ENCODE measurements at regions not wholly inside any gene's neighbourhood (a gene's known extent, or its start where the extent isn't known, plus 50 kb on each side); places are given as distances from the start of the nearest gene placed in this dataset.
"Not testable (repeated sequence)": the region's sequence is repeated elsewhere in the genome, so short reads cannot be mapped to it uniquely, and the experiment has no call there.

DNA sequence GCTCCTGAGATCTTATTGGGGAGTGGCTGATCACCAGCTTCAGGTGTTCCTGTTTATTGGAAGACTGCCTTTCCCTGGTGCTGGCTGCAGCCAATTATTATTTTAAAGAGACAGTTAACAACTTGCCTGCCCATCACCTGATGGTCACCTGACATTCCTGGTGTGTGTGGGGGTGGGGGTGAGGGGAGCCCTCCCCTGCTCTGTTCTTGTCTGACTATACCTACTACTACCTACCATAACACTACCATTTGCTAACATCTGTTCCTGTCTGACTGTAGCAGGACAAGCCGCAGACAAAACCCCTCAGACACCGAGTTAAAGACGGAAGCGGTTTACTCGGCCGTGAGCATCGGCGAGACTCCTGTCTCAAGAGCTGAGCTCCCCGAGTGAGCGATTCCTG lies 54.9 kb upstream of the NBPF3 start:
- DNase-seq: no peak

GRCh38 chr1:21384620-21385019 lies 55.3 kb upstream of the NBPF3 start:
- DNase-seq: no peak

DNA sequence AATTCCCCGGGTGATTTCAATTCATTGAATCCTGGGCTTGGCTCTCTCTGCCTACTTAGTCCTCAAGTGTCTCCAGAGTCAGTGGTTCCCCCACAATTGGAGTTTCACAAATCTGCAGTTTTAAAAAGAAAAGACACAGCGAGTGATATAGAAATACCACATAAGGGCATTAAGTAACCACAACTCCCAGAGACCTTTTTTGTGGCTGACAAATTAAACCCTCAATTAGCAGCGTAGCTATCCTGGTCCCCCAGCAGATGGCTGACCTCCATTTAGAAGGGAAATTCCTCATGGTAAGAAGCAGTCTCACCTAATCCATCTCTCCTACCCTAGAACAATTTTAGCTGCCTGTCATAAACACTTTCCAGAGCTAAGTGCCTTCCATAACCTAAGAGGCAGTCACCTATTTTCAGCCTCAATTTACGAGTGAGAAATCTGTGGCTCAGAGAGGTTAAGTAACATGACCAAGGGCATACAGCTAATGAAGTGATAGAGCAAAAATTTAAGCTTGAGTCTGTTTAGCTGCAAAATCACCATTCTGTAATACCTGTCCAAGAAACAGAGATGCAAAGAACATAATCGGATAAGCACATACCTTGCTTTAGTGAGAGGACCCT lies 56.0 kb upstream of the NBPF3 start:
- DNase-seq: no peak

DNA sequence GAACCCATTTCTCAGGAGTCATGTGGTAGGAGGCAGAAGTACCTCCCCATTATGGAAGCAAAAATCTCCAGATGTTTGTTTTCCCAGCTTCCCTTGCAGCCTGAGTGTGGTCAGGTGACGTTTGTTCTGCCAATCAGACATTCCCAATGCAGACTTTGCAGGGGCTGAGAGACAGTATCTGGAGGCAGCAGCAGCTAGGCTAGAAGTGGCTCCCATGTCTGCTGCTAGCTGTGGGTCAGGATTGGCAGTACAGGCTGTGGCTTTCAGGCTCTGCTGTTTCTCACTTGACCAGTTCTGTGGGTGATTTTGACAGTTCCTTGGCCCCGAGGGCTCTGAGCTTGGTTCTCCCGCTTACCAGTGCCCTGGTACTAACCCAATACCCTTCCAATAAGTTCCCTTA lies 58.6 kb upstream of the NBPF3 start:
- DNase-seq: no peak

- DNase-seq: not testable (repeated sequence)
These were observed 59.8 kb upstream of the NBPF3 start for GRCh38 chr1:21380147-21380546.

DNA sequence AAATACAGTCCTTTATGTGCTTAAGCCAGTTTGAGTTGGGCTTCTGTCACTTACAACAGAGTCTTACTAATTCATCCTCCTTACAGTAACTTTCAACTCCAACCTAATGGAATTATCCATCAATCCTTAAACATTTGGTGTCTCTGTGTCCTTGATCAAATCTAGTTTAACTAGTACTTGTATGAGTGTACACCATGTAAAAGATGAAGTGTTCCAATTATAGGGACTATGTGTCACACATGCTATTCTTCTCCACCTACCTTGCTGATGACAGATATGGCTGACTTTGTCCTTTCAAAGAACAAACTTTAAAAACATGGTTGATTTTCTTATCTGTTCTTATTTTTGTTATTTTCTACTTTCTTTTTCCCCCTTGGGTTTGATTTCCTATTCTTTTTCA lies 60.4 kb upstream of the NBPF3 start:
- no peak for DNase-seq

DNA sequence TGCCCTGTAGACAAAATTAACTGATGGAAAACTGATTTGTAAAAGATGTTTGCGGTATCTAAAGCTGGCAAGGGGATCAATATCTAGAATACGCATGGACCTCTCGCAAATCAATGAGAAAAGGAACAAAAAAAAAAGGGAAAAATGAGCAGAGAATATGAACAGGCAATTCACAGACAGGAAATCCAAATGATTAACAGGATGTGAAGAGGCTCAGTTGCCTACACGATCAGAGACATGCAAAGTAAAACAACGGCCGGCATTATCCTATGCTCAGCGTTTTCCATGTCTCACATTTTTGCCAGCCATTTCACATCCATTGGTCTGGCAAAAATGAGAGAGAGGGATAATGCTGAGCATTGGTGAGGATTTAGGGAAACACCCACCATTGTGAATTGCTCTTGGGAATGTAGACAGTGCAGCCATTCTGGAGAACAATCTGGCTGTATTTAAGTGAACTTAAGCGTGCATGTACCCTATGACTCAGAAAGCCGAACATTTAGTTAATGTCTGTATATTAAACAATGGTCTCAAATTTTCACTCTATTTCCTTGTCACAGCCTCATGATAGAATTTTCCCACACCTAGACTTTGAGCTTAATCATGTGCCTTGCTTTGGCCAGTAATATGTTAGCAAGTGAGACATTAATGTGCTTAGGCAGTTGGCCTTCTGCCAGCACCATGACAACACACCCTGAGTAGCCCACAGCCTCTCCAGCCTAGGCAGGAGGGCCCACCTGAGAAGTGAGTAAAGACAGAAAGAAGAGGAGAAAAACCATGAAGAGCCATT lies 61.0 kb upstream of the NBPF3 start:
- peak in 1 of 2 experiments; percentile 8 for DNase-seq

GRCh38 chr1:21372383-21372782 lies 67.6 kb upstream of the NBPF3 start:
- no peak for DNase-seq

DNA sequence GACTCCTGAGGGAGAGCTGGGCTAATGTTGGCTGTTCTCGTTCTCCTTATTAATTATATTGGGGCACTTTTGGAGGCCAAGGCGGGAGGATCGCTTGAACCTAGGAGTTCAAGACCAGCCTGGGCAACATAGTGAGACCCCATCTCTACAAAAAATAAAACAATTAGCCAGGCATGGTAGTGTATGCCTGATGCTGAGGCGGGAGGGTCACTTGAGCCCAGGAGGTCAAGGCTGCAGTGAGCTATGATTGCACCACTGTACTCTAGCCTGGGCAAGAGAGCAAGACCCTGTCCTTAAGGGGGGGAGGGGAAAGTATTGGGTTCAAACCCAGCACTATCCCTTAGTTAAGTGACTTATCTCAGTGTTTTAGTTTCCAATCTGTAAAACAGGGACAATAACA lies 70.0 kb upstream of the NBPF3 start:
- no peak for DNase-seq

- peak; percentile 65 to 77 for DNase-seq
These were observed 71.2 kb upstream of the NBPF3 start for GRCh38 chr1:21368515-21369289.

GRCh38 chr1:21367973-21368514 lies 71.9 kb upstream of the NBPF3 start:
- not testable (repeated sequence) for DNase-seq

DNA sequence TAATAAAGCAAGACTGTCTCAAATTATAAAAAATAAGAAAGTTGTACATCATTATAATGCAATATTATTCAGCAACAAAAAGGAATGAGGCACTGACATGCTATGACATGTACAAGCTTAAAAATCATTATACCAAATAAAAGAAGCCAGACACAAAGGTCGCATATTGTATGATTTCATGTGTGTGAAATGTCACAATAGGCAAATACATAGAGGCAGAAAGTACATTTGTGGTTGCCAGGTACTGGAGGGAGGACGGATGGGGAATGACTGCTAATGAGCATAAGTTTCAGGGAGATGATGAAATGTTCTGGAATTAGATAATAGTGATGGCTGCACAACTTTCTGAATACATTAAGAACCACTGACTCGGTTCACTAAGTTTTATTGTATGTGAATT lies 73.6 kb upstream of the NBPF3 start:
- DNase-seq: no peak

DNA sequence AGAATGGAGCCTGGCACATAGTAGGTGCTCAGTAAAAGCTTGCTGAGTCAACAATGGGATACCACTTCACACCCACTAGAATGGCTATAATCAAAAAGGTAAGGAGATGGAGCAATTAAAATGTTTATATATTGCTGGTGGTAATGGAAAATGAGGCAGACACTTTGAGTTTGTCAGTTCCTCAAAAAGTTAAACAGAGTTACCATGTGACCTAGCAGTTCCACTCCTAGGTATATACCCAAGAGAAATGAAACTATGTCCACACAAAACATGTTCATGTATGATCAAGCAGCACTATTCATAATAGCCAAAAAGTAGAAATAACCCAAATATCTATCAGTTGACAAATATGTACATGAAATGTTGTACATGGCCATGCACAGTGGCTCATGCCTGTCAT lies 74.8 kb upstream of the ECE1 start:
- no peak for DNase-seq

DNA sequence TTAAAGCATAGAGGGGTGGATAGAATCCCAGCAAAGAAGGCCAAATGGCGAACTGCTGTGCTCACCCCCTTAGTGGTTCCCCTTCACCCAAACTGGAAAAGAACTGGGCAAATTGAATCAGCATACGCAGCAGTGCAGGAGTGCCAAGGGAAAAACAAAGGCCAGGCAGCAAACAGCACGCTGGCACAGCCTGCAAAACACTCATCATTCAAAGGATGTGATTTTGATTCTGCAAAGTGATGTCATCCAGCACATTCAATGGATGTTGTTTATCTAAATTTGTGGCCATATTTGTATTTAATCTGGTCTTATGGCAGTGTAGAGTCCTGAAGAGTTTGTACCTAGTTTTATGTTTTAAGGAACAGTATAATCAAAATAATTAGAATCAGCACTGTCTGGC lies 71.8 kb upstream of the ECE1 start:
- DNase-seq: no peak

DNA sequence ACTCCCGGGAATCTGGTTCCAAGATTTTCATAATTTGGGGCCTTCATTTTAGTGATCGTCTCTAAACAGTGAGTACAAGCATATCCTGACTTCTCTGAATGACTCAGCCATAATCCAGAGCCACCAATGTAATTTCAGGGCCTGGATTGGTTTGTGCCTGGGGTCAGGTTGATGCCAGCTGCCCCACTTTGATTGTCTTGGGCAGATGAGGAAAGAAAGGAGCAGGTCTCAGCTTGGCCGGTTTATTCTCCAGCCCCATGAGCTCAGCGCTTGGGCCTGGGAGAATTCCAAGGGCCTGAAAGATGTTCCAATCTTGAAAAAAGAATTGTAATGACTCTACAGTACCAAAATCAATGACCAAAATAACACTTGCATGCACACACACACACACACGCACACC lies 71.2 kb upstream of the ECE1 start:
- DNase-seq: no peak

GRCh38 chr1:21357161-21357560 lies 66.9 kb upstream of the ECE1 start:
- DNase-seq: no peak

- no peak for DNase-seq
These were observed 65.7 kb upstream of the ECE1 start for GRCh38 chr1:21355956-21356355.

GRCh38 chr1:21352586-21352985 lies 62.3 kb upstream of the ECE1 start:
- no peak for DNase-seq

DNA sequence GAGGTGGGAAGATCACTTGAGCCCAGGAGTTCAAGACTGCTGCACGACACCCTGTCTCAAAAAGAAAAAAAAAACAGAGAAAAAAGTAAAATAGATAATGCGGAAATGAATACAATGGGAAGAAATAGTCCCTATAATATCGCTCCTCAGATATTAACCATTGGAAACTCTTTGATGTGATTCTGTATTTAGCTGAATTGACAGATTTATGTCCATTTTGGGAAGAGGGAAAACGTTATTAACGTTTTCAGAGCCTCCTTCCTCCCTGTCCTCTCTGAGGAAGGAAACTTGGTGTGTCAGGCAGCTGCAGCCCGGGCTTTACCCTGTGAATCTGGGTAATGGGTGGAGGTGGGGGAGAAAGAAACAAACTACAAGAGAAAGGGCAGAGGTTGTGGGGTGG lies 61.6 kb upstream of the ECE1 start:
- DNase-seq: no peak

GRCh38 chr1:21350202-21350885 lies 60.1 kb upstream of the ECE1 start:
- no peak for DNase-seq

DNA sequence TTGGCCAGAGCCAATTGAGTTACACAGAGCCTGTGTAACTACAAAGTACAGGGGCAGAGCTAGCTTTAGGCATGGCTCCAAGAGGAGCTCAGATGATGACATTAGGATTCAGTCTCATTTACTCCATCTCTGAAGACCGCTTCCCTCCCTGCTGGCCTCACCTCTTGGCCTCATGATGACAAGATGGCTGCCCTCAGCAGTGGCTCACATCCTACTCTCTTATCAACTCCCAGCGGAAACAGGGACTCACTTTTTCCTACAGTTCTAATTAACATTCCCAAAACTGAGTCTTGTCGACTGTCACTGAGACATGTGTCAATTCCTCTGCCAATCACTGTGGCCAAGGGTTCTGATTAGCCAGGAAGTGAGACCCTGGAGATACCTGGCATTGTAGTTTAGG lies 59.4 kb upstream of the ECE1 start:
- DNase-seq: no peak

GRCh38 chr1:21347072-21347581 lies 56.9 kb upstream of the ECE1 start:
- DNase-seq: no peak

All from NCI-H2081 (cell line).